Skeletal muscle satellite cell (primary cell): ENCODE measurements at regions not wholly inside any gene's neighbourhood (a gene's known extent, or its start where the extent isn't known, plus 50 kb on each side); places are given as distances from the start of the nearest gene placed in this dataset.

ENCODE experiments used
- H3K27me3 ChIP-seq: 2 replicates; pipeline ENCODE4 v1.7.0; 2013; ENCODE audit warnings: low read length; ENCODE audit not compliant: control insufficient read depth, insufficient read depth
- H3K36me3 ChIP-seq: 2 replicates; pipeline ENCODE4 v1.7.0; 2013; ENCODE audit warnings: mild to moderate bottlenecking, control low read depth, low read length; ENCODE audit not compliant: insufficient read depth
- H3K4me1 ChIP-seq: 2 replicates; pipeline ENCODE4 v1.7.0; 2013; ENCODE audit warnings: low read length; ENCODE audit not compliant: control insufficient read depth, insufficient read depth
- H3K4me2 ChIP-seq: 2 replicates; pipeline ENCODE4 v1.7.0; 2013; ENCODE audit warnings: mild to moderate bottlenecking, low read length
- H3K4me3 ChIP-seq: 2 replicates; pipeline ENCODE4 v1.7.0; 2013; ENCODE audit warnings: low read length
- H3K9ac ChIP-seq: 2 replicates; pipeline ENCODE4 v1.7.0; 2013; ENCODE audit warnings: mild to moderate bottlenecking, low read depth, low read length, moderate library complexity
- H3K9me3 ChIP-seq: replicated peaks from 2 replicates; pipeline ENCODE4 v1.7.0; 2013; ENCODE audit warnings: mild to moderate bottlenecking, control low read depth, low read length

- H3K4me1 ChIP-seq = no peaks in the 10 kb centered on the region
- H3K9me3 ChIP-seq = no peaks in the 10 kb centered on the region
- no peaks in the 10 kb centered on the region for H3K36me3 ChIP-seq
- H3K4me2 ChIP-seq = no peak overlapping the region
- H3K27me3 ChIP-seq = no peaks in the 10 kb centered on the region
- no peak overlapping the region for H3K9ac ChIP-seq
- H3K4me3 ChIP-seq = no peak overlapping the region
These were observed 557.0 kb downstream of the HAO1 start for GRCh38 chr20:7383216-7383615.

GRCh38 chr20:7387638-7388193 lies 552.5 kb downstream of the HAO1 start:
- Histone ChIP-seq H3K9ac (no peak overlapping the region), H3K27me3 (no peaks in the 10 kb centered on the region)

GRCh38 chr20:7389216-7389615 lies 551.0 kb downstream of the HAO1 start:
- no peaks in the 10 kb centered on the region for H3K9me3 ChIP-seq
- H3K27me3 ChIP-seq = no peaks in the 10 kb centered on the region
- H3K4me3 ChIP-seq = no peak overlapping the region
- no peaks in the 10 kb centered on the region for H3K36me3 ChIP-seq
- H3K4me1 ChIP-seq = no peaks in the 10 kb centered on the region
- no peak overlapping the region for H3K4me2 ChIP-seq
- no peak overlapping the region for H3K9ac ChIP-seq

More at GRCh38 chr20:7387638-7388193, 552.5 kb downstream of the HAO1 start:
- no peaks in the 10 kb centered on the region for H3K4me1 ChIP-seq
- H3K36me3 ChIP-seq = no peaks in the 10 kb centered on the region
- no peaks in the 10 kb centered on the region for H3K9me3 ChIP-seq
- no peak overlapping the region for H3K4me3 ChIP-seq
- H3K4me2 ChIP-seq = no peak overlapping the region

- Histone ChIP-seq H3K4me3 (no peak overlapping the region), H3K36me3 (no peaks in the 10 kb centered on the region), H3K9me3 (no peaks in the 10 kb centered on the region), H3K9ac (no peak overlapping the region), H3K27me3 (no peaks in the 10 kb centered on the region), H3K4me2 (no peak overlapping the region), H3K4me1 (no peaks in the 10 kb centered on the region)
These were observed 547.6 kb downstream of the HAO1 start for GRCh38 chr20:7392542-7393206.

- H3K9ac ChIP-seq = no peak overlapping the region
- no peaks in the 10 kb centered on the region for H3K9me3 ChIP-seq
- H3K27me3 ChIP-seq = no peaks in the 10 kb centered on the region
- no peaks in the 10 kb centered on the region for H3K4me1 ChIP-seq
- H3K4me2 ChIP-seq = no peak overlapping the region
- H3K36me3 ChIP-seq = no peaks in the 10 kb centered on the region
- H3K4me3 ChIP-seq = no peak overlapping the region
These were observed 541.1 kb downstream of the HAO1 start for GRCh38 chr20:7399114-7399513.

- H3K4me1 ChIP-seq = no peaks in the 10 kb centered on the region
- no peaks in the 10 kb centered on the region for H3K27me3 ChIP-seq
- no peak overlapping the region for H3K4me2 ChIP-seq
- H3K9me3 ChIP-seq = no peaks in the 10 kb centered on the region
- no peak overlapping the region for H3K9ac ChIP-seq
- H3K4me3 ChIP-seq = no peak overlapping the region
- no peaks in the 10 kb centered on the region for H3K36me3 ChIP-seq
These were observed 540.7 kb downstream of the HAO1 start for GRCh38 chr20:7399575-7399974.

GRCh38 chr20:7406671-7407070 lies 533.6 kb downstream of the HAO1 start:
- Histone ChIP-seq H3K4me1 (no peaks in the 10 kb centered on the region), H3K9ac (no peak overlapping the region), H3K9me3 (no peaks in the 10 kb centered on the region), H3K36me3 (no peaks in the 10 kb centered on the region), H3K4me2 (no peak overlapping the region), H3K27me3 (no peaks in the 10 kb centered on the region), H3K4me3 (no peak overlapping the region)

- H3K27me3 ChIP-seq = no peaks in the 10 kb centered on the region
- no peak overlapping the region for H3K4me3 ChIP-seq
- no peaks in the 10 kb centered on the region for H3K4me1 ChIP-seq
- no peak overlapping the region for H3K9ac ChIP-seq
- H3K4me2 ChIP-seq = no peak overlapping the region
- H3K36me3 ChIP-seq = no peaks in the 10 kb centered on the region
- no peaks in the 10 kb centered on the region for H3K9me3 ChIP-seq
These were observed 530.1 kb downstream of the HAO1 start for GRCh38 chr20:7410150-7410549.

GRCh38 chr20:7411075-7411474 lies 529.2 kb downstream of the HAO1 start:
- Histone ChIP-seq H3K4me2 (no peak overlapping the region), H3K4me1 (no peaks in the 10 kb centered on the region), H3K9me3 (no peaks in the 10 kb centered on the region), H3K27me3 (no peaks in the 10 kb centered on the region), H3K9ac (no peak overlapping the region), H3K36me3 (no peaks in the 10 kb centered on the region), H3K4me3 (no peak overlapping the region)

GRCh38 chr20:7415427-7415826 lies 524.8 kb downstream of the HAO1 start:
- Histone ChIP-seq H3K27me3 (no peaks in the 10 kb centered on the region), H3K4me2 (no peak overlapping the region), H3K4me3 (no peak overlapping the region), H3K36me3 (no peaks in the 10 kb centered on the region), H3K4me1 (no peaks in the 10 kb centered on the region), H3K9ac (no peak overlapping the region), H3K9me3 (no peaks in the 10 kb centered on the region)

- Histone ChIP-seq H3K4me2 (no peak overlapping the region), H3K36me3 (no peaks in the 10 kb centered on the region), H3K9me3 (no peaks in the 10 kb centered on the region), H3K4me3 (no peak overlapping the region), H3K9ac (no peak overlapping the region), H3K4me1 (no peaks in the 10 kb centered on the region), H3K27me3 (no peaks in the 10 kb centered on the region)
These were observed 523.9 kb downstream of the HAO1 start for GRCh38 chr20:7416382-7416781.

GRCh38 chr20:7420345-7420744 lies 519.9 kb downstream of the HAO1 start:
- Histone ChIP-seq H3K9me3 (no peaks in the 10 kb centered on the region), H3K9ac (no peak overlapping the region), H3K4me3 (no peak overlapping the region), H3K4me2 (no peak overlapping the region), H3K36me3 (no peaks in the 10 kb centered on the region), H3K4me1 (no peaks in the 10 kb centered on the region), H3K27me3 (no peaks in the 10 kb centered on the region)
